Dermis blood vessel endothelial cell (primary cell): ENCODE measurements at regions not wholly inside any gene's neighbourhood (a gene's known extent, or its start where the extent isn't known, plus 50 kb on each side); places are given as distances from the start of the nearest gene placed in this dataset.

Experiments used
- DNase-seq: peaks from one replicate; pipeline ENCODE4 v3.0.0; 2010

- no peak for DNase-seq
These were observed 266.5 kb upstream of the PSMD7 start for GRCh38 chr16:74030000-74030706.

DNA sequence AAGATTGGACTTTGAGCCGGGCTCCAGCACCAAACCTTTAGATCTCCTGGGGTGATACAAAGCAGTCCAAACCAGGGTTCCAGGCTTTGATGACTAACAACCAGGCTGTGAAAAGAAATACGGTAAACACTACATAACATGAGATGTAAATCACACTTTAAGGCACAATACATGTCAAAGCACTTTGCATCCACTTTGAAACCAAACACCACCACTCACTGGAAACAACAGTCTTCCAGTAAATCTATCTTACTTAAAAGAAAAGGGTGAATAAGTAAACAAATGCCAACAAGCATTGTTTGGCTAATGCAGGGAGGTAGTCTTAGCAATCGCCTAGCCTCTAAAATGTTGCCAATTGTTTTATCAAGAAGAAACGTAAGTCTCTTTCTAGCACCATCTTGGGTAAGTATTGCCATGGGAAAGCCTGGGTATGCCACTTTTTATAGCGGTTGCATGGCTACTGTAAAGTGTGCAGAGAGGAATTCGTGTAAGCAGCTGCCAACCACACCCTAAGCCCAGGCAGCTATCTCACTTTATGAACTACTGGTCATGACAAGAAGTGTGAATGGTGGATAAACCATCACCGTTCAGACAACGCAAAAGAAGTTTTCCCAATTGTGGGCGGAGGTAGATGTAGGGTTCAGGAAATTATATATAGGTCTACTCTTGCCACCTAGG, 267.4 kb upstream of the PSMD7 start:
- DNase-seq: no peak

GRCh38 chr16:74026373-74027281, 270.0 kb upstream of the PSMD7 start:
- no peak for DNase-seq

DNA sequence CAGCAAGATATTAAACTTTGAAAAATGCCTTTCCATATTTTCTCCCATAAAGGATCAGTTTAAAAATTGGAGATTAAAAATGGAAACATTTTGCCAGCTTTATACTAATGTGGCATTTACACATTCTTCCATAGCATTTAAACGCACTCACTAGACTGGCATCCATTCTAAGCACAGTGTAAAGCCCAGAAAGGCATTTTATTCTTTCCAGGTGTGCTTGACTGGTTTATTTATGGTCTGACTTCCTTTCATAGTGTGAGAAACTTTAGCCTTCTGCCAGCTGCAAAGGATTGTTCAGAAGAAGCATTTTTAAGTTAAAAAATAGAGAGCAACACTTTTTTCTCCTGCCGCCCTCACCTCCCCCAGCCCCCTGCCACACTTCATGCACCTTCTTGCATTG, 271.7 kb upstream of the PSMD7 start:
- DNase-seq: no peak

DNA sequence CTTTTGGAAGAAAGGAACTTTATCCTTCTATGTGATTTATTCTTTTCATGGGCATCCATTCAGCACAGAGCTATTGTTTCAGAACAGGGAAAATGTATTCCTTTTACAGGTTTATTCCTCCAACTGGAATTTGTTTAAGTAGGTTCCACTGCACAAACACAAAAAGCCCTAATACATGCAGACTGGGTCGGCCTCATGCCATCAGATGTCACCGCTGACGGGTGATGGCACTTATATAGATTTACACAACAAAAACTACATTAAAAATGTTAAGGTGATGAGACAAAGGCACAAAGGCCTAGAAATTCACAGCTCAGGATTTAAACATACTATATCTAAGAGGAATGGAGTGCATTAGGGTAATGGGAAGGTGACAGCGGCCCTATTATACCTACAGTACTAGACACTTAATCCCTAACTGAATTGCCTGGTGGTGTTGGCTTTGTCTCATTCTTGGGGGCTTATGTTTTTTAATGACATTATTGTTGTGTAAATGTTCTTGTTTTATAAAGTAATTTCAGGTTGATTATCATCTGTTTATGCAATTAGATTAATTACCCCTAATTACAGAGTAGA, 276.4 kb upstream of the PSMD7 start:
- no peak for DNase-seq

- no peak for DNase-seq
These were observed 277.0 kb upstream of the PSMD7 start for GRCh38 chr16:74019612-74020011.

DNA sequence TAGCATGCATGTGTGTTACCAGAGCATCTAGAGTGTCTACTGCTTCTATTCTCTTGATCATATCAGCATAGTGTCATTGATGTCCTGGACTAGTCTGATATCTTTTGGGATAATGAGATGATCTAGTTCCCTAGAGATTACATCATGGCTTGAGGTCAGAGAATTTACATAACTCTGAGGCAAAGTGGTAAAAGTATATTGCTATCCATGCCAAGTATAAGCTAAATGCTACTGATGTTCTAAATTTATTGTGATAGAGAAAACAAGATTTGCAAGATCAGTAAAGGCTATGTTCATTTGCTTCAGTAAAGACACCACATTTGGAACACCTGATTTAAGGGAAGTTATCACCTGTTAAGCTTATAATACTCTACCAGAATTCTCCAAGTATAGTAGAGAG, 280.7 kb upstream of the PSMD7 start:
- DNase-seq: no peak

DNA sequence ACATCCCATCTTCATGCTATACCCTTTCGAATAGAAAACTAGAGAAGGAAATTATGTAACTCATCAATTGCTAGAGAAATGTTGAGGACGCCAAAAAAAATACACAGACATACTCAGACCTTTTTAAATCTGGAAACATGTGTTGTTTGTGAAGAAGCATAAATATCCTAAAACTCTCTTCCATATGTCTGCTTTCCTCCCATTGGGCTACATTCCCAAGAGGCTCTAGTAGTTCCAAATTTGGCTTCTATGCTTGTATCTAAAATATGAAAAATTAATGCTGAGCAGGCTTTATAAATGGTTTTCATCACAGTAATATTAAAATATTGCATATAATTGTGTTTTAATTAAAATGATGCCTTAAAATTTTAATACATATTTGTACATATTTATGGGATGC, 297.9 kb upstream of the PSMD7 start:
- no peak for DNase-seq

- no peak for DNase-seq
These were observed 298.6 kb upstream of the PSMD7 start for GRCh38 chr16:73997971-73998370.

DNA sequence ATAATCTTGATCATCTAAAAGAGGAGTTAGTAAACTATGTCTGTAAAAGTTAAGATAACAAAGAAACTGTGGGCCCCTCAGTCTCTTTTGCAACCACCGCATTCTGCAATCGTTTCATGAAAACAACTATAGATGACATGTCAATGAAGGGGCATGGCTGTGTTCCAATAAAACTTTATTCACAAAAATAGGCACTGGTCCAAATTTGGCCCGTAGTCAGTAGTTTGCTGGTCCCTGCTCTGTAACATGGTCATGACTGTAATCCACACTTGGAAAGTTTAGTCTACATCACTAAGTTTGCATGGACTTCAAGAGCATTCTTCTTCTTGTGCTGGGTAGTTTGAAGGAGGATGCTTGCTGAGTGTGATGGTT, 299.3 kb upstream of the PSMD7 start:
- no peak for DNase-seq

GRCh38 chr16:73996624-73997339, 299.8 kb upstream of the PSMD7 start:
- DNase-seq: no peak

GRCh38 chr16:73993878-73994277, 302.7 kb upstream of the PSMD7 start:
- no peak for DNase-seq

- DNase-seq: no peak
These were observed 318.2 kb upstream of the PSMD7 start for GRCh38 chr16:73978407-73978784.

- DNase-seq: no peak
These were observed 320.0 kb upstream of the PSMD7 start for GRCh38 chr16:73976644-73977043.

DNA sequence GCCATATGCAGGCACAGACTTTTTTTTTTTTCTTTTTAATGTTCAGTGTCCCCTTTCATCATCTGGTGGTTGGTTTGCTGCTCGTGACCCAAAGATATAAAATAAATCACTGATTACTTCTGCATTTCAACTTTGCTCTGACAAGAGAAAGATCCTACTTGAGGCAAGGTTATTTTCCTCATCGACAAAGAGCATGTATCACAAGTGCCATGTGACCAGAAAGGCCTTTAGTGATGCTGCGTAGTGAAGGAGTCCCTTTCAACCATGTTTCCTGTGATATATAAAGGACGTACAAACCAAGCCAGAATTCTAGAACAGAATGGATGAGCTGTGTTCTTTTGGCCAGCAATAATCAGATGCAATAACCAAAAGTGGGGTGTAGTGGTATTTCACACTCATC, 323.4 kb upstream of the PSMD7 start:
- DNase-seq: no peak

GRCh38 chr16:73966851-73967250, 329.8 kb upstream of the PSMD7 start:
- DNase-seq: no peak

- DNase-seq: no peak
These were observed 331.0 kb upstream of the PSMD7 start for GRCh38 chr16:73965591-73965990.

GRCh38 chr16:73956587-73957494, 339.8 kb upstream of the PSMD7 start:
- DNase-seq: peak; percentile 70

- no peak for DNase-seq
These were observed 340.9 kb upstream of the PSMD7 start for GRCh38 chr16:73955702-73956101.

- no peak for DNase-seq
These were observed 341.4 kb upstream of the PSMD7 start for GRCh38 chr16:73955255-73955654.

- DNase-seq: no peak
These were observed 345.1 kb upstream of the PSMD7 start for GRCh38 chr16:73951481-73951880.
